Activated CD8-positive, alpha-beta memory T cell treated with anti-CD3 and anti-CD28 coated beads for 36 hours (primary cell): ENCODE measurements at regions not wholly inside any gene's neighbourhood (a gene's known extent, or its start where the extent isn't known, plus 50 kb on each side); places are given as distances from the start of the nearest gene placed in this dataset.
"Not testable (repeated sequence)": the region's sequence is repeated elsewhere in the genome, so short reads cannot be mapped to it uniquely, and the experiment has no call there.

Experiments used
- CTCF ChIA-PET: fragments of 350-600 bp; sonication (Branson Sonifier 250); formaldehyde crosslinking; loops from one replicate; lab custom pipeline; 2021; ENCODE audit warnings: antibody characterized with exemption; lab: Charles Lee
- POLR2A ChIA-PET: fragments of 350-600 bp; sonication (Branson Sonifier 250); formaldehyde crosslinking; loops from one replicate; lab custom pipeline; 2021; ENCODE audit warnings: antibody characterized with exemption; lab: Charles Lee

DNA sequence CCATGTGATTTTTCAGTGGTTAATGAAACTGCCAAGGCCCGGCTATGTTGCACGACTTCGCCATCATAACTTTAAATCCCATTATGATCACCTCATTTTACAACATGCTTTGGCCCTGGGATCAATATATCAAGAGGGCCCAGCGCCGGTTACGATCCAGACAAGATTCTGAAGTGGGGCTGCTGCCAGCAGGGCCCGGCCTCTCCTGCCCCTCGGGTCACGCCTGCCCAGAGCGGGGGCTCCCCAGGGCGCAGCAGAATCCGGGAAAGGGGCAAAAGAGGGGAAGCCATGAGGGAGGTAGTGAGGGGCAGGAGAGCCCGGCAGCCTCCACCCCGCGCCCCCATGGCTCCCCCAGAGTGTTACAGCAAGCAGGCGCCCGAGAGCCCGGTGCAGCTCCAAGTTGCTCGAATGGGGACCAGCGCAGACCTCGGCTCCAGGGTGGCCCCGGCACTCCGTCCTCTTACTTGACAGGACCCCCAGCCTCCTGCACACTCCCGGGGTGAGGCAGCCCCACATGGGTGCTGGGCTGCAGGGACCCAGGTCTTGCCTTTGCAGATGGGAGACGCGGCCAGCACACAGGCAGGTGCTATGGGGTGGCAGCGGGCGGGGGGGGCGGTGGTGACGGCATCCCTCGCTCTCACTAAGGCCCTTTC is 129.8 kb upstream of the NKX1-1 start:
- CTCF ChIA-PET: no interaction called here
- POLR2A ChIA-PET: no interaction called here

GRCh38 chr4:1534876-1535526 is 128.8 kb upstream of the NKX1-1 start:
- ChIA-PET POLR2A (no interaction called here), CTCF (no interaction called here)

- POLR2A ChIA-PET: no interaction called here
- CTCF ChIA-PET: no interaction called here
These were observed 128.0 kb upstream of the NKX1-1 start for GRCh38 chr4:1534095-1534872.

- CTCF ChIA-PET: no interaction called here
These were observed 127.3 kb upstream of the NKX1-1 start for GRCh38 chr4:1533501-1534064.

GRCh38 chr4:1532549-1533395 is 126.5 kb upstream of the NKX1-1 start:
- POLR2A ChIA-PET: no interaction called here

More at GRCh38 chr4:1533501-1534064, 127.3 kb upstream of the NKX1-1 start:
- POLR2A ChIA-PET: no interaction called here

GRCh38 chr4:1531683-1532548 is 125.7 kb upstream of the NKX1-1 start:
- CTCF ChIA-PET: no interaction called here
- POLR2A ChIA-PET: no interaction called here

More at GRCh38 chr4:1532549-1533395, 126.5 kb upstream of the NKX1-1 start:
- CTCF ChIA-PET: no interaction called here

DNA sequence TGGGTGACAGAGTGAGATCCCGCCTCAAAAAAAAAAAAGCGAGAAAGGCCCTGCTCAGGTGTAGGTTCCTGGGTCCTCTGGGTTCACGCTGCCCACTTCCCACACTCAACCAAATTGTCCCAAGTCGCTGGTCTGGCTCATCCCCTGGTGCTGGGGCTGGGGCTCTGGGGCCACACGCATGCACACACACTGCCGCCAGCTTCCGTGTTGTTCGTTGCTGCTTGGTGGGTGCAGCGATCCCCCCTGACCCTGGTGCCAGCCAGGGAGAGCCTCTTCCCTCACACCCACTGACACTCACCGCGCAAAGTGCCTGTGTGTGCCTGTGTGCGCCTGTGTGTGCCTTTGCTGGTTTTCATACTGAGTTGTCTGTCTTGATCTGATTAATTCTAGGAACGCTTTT is 124.1 kb upstream of the NKX1-1 start:
- POLR2A ChIA-PET: no interaction called here
- CTCF ChIA-PET: no interaction called here

GRCh38 chr4:1524761-1525160 is 118.5 kb upstream of the NKX1-1 start:
- ChIA-PET POLR2A (no interaction called here), CTCF (no interaction called here)

- ChIA-PET CTCF (no interaction called here), POLR2A (no interaction called here)
These were observed 117.8 kb upstream of the NKX1-1 start for GRCh38 chr4:1523907-1524636.

DNA sequence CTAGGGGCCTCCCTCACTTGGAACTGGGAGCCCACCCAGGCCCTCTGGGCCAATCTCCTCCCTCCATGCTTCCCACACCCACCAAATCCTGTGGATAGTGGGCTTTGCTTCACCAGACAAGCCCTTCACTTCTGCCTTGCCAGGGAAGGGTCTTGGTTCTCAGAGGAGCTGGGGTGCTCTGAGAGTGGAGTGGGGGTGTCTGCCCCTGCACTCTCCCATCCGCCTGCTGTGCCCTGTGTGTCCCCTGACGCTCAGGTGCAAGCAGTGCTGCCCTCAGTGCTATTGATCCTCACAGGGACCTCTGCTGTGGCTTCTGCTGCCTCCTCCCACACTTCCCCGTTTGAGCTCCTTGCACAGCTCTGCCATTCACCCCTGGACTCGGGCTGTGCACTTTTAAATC is 117.3 kb upstream of the NKX1-1 start:
- ChIA-PET POLR2A (no interaction called here), CTCF (interaction anchor here (1.2 kb wide), 1 partner anchor 10 kb away, joined by 6 read pairs; no protein-coding TSS in a partner anchor)

DNA sequence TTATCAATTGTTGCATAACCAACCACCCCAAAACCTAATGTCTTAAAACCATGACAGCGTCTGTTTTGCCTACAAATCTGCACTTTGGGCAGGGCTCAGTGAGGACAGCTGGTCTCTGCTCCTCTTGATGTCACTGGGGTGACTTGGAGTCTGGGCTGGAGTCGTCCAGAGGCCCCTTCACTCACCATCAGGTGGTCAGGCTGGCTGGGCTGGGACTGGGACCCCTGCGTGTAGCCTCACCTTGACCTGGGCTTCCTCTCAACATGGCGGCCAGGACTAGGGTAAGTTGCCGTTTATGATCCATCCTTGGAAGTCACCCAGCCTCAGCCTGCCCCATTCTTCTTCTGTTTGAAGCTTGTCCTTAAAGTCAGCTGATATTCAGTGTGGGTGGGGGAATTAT is 116.8 kb upstream of the NKX1-1 start:
- ChIA-PET POLR2A (no interaction called here), CTCF (interaction anchor here (1.2 kb wide), 1 partner anchor 10 kb away, joined by 6 read pairs; no protein-coding TSS in a partner anchor)

DNA sequence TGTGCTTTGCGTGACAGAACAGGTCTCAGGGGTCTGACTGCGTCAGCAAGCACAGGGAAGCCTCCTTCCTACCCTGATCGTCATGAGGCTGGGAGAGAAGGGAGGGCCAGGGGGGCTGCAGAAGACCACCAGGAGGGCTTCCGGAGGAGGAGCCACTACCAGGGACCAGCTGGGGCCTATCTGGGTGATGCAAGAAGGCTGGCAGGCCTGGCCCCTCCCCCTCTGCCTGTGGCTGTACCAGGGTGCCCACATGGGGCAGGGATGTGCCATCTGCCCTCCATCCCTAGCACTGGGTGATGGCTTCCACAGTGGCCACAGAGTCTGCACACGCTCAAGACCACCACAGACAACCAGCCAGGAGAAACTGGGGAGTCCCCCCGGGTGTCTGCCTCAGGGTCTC is 116.4 kb upstream of the NKX1-1 start:
- ChIA-PET POLR2A (no interaction called here), CTCF (interaction anchor here (1.2 kb wide), 1 partner anchor 9 kb away, joined by 6 read pairs; no protein-coding TSS in a partner anchor)

DNA sequence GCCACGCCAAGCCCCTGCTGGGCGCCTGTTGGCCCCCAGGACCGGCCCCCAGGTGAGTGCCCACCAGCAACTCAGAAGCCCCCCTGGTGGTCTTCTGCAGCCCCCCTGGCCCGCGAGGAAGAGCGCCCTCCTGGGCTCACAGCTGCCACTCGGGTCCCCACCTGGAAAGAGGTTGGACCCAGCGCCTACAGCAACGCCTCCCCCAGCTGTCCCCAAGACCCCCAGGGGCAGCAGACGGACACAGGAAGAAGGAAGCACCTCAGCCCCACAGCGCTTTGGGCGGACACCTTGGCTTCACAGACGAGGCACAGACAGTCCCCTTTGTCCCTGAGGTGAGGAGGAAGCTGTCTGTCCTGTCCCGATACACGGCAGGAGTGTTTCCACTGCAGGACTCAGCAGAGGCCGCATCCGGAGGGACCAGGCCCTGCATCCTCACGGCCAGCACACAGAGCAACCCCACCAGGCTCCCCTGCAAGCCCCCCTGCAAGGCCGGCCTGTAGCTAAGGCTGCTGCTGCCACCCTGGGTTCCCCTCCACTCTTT is 115.6 kb upstream of the NKX1-1 start:
- POLR2A ChIA-PET: no interaction called here
- CTCF ChIA-PET: no interaction called here

DNA sequence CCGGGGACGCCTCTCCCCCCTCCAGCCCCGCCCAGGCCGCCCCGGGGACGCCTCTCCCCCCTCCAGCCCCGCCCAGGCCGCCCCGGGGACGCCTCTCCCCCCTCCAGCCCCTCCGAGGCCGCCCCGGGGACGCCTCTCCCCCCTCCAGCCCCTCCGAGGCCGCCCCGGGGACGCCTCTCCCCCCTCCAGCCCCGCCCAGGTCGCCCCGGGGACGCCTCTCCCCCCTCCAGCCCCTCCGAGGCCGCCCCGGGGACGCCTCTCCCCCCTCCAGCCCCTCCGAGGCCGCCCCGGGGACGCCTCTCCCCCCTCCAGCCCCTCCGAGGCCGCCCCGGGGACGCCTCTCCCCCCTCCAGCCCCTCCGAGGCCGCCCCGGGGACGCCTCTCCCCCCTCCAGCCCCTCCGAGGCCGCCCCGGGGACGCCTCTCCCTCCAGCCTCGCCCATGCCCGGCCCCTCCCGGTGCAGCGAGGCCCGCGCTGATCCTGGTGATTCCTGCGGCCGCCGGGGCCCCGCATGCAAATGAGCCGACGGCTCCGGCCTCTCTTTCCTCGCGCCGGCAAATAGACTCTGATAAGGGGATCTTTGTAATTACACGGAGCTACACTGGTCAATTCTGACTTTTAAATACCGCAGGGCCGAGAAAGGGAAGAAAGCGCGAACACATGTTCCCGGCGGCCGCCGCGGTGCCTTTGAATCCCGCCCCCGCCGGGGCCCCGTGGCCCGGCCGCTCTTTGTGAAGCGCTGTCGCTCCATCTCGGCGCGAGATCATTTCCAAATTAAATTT is 114.7 kb upstream of the NKX1-1 start:
- POLR2A ChIA-PET: not testable (repeated sequence)
- CTCF ChIA-PET: interaction anchor here (0.5 kb wide), 1 partner anchor 8 kb away, joined by 3 read pairs; no protein-coding TSS in a partner anchor

GRCh38 chr4:1519787-1520661 is 113.8 kb upstream of the NKX1-1 start:
- POLR2A ChIA-PET: no interaction called here
- CTCF ChIA-PET: no interaction called here
